NCI-H82 treated with DMSO at 0.1 percent for 48 hours (cell line): ENCODE measurements at regions not wholly inside any gene's neighbourhood (a gene's known extent, or its start where the extent isn't known, plus 50 kb on each side); places are given as distances from the start of the nearest gene placed in this dataset.

Experiments used
- DNase-seq: peaks from one replicate; lab custom pipeline; 2025; ENCODE audit not compliant: unreplicated experiment; lab: John Stamatoyannopoulos, UW

DNA sequence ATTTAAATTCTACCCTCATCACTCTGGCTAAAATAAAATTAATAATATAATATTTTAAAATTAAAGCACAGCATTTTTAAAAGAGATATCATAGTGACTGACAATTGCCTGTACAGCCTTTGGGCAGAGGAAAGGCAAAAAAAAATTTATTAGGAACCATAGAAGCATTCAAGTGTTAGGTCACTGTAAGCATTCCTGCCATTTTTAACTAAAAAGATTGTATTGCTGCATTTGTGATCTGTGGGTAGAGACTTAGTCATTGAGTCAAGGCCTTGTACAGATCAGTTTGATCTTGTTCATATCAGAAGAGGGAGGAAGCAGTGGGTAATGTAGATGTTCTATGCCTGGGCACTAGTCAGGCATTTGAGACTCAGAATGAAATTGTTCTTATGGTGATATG lies 109.9 kb downstream of the LYPLAL1 start:
- no peak for DNase-seq

DNA sequence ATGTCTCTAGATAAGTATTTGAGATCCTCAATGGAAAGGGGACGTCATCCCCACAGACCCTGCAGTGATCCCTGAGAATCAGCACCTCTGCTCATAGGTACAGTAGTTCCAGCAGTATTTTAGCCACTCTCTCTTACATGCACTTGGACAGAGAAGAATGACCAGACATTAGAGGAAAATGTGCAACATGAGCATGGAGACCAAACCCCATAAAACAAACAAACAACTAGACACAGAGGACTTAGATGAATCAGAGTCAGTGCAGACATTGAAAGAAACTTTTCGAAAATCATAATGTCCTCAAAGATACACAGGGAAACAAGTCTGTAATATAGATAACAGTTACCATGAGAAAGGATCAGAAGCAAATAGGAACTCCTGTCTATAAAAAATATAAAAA lies 108.2 kb downstream of the LYPLAL1 start:
- no peak for DNase-seq

DNA sequence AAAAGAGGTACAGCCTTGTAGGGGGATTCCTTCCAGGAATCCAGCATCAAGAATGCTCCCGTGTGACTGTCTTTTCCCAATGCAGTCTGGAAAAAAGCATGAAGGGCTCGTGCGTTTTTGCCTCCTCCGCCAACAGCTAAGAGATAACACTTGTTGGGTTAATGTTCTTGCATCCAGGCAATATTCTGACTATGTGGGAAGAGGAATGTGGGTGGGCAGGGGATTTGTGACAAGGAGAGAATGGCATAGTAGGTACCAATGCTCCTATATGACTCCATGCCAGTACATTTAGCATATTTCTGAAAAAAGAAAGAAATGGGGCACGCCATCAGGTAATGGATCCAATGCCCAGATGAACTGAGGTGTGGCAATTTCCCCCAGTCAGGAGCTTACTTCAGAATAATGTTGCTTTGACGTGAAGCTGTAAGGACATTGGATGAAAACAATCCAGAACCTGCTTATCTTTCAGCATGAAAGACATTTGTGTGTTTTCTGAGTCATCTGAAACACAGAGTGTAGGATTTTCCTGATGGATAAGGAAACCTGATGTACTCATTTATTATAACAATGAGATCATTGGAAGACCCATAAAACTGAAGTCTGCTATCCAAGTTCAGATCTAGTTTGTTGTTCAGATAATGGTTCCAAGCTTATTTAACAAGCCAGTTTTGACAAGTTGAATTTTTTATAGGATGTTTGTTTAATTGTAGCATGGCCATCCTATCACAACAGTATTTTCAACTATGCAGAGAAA lies 105.5 kb downstream of the LYPLAL1 start:
- no peak for DNase-seq

DNA sequence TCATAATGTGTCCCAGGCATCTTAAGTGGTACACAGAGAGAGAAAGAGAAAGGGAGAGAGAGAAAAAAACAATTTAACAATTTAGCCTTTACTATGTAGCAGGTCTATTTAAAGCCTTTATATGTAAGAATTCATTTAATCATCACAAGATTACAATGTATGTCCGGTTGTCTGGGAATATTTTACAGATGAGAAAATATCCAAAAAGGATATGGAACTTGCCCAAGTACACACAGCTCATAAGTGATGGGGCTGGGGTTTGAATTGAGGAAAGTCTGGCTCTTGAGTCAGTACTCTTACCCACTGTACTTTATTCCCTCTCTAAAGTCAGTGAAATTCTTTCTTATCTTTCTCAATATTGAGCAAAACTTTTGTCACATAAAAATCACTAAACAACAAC lies 104.6 kb downstream of the LYPLAL1 start:
- DNase-seq = no peak

GRCh38 chr1:219277304-219278105 lies 103.8 kb downstream of the LYPLAL1 start:
- no peak for DNase-seq

GRCh38 chr1:219276049-219276738 lies 102.5 kb downstream of the LYPLAL1 start:
- no peak for DNase-seq

- no peak for DNase-seq
Measured at GRCh38 chr1:219273088-219273686, 99.5 kb downstream of the LYPLAL1 start.

- DNase-seq = no peak
Measured at GRCh38 chr1:219271818-219272535, 98.3 kb downstream of the LYPLAL1 start.

DNA sequence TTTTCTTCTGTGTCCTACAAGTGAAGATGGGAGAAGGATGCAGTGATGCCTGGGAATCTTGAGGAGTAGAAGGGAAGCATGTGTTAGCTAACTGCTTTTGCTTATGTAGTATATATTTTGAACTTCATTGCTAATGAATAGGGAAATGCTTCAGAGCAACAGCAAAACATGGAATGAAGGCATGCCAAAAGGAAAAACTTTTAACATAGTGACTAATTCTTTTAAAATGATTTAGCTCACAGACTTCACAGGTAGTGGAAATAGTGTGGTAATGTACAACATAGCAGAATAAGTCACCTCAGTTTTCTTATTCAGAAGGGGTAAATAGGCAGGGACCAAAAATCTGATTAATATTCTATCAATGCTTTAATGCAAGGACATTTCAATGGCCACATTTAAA lies 95.5 kb downstream of the LYPLAL1 start:
- no peak for DNase-seq

DNA sequence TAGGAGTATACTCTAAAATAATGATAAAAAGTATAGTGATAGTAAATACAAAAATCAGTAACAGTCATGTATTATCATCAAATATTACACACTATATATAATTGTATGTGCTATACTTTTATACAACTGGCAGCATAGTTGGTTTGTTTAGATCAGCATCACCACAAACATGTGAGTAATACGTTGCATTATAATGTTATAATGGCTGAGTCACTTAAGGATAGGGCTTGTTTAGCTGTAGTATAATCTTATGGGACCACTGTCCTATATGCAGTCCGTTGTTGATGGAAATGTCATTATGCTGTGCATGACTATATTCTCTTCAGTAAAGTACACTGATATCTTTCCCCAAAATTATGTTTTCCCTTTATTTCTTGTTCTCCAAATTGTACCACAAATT lies 92.8 kb downstream of the LYPLAL1 start:
- DNase-seq = no peak

- DNase-seq = no peak
Measured at GRCh38 chr1:219265026-219265515, 91.4 kb downstream of the LYPLAL1 start.

DNA sequence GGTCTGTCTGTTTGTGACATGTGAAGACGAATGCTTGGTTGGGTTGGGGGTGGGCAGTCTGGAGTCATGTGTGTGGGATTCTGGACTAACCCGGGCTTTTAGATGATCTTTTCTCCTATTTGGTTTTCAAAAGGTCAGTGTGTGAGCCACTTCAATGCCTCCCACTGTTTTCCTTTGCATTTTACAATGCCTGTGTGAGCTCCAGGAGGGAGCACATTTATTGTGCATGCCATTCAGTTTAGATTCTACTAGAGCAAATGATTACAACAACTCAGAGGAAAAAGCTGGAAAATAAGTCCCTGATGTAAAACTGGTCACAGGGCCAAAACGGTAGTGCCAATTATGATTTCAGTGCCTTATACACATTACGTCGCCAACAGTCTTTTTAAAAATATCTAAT lies 90.9 kb downstream of the LYPLAL1 start:
- no peak for DNase-seq
